SW480 (cell line): ENCODE measurements at regions not wholly inside any gene's neighbourhood (a gene's known extent, or its start where the extent isn't known, plus 50 kb on each side); places are given as distances from the start of the nearest gene placed in this dataset.
"Not testable (repeated sequence)": the region's sequence is repeated elsewhere in the genome, so short reads cannot be mapped to it uniquely, and the experiment has no call there.

Experiments used
- DNase-seq: peaks from one replicate; pipeline ENCODE4 v3.0.0-alpha.2; 2016; ENCODE audit warnings: low spot score

DNA sequence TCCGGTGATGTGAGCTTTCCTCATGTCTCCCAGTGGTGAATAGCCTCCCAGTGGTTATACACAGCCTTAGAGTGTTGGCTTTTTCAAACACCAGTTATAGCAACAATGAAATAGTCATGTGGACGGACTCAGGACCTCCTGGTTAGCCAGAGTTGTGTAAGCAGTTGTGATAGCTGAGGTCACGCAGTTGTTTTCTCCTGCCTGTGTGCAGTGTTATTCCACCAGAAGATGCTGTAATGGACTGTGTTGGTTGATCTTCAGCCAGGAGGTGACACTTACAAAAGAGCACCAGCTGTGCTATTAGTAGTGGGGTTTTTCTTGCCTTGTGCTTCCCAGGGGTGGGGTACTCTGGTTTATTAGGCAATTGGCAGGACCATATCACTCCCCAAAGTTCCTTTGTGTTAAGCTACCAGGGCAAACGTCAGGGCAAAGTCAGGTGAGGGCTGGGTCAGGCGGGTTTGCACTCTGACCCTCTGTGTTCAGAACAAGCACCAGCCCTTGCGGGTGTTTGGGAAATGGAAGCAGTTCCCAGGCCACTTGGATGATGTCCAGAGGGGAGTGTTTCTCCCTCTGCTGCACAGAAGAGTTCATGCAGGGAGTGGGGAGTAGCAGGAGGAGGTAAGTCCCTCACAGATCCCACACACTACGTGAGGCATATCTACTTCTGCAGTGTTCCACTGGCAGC, 252.6 kb downstream of the TMEM47 start:
- DNase-seq, result no peak

DNA sequence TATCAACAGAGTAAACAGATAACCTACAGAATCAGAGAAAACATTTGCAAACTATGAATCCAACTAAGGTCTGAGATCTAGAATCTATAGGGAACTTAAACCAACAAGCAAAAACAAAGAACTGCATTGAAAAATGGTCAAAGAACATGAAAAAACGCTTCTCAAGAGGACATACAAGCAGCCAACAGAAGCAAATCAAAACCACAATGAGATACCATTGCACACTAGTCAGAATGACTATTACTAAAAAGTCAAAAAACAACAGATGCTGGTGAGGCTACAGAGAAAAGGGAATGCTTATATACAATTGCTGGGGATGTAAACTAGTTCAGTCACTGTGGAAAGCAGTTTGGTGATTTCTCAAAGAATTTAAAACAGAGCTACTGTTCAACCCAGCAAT, 255.7 kb downstream of the TMEM47 start:
- no peak for DNase-seq

DNA sequence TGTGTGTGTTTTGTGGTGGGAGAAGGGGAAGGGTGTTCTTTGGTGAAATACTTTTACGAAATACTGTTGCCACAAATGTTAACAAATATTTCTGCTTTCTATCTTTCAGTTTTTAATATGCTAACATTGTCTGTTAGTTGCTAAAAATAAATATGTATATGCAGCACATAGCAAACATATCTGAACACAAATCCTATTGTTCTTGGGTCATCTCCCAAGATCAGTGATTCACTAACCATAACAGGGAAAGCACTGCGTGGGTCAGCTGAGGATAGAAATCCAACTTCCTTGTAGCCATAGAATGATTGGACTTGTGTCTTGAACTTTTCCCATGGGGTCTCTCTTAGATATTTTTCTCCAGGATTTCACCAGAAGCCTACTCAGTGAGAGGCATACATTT, 250.3 kb upstream of the FAM47A start:
- no peak for DNase-seq

- DNase-seq, result no peak
Measured at GRCh38 chrX:34381241-34381640, 249.1 kb upstream of the FAM47A start.

DNA sequence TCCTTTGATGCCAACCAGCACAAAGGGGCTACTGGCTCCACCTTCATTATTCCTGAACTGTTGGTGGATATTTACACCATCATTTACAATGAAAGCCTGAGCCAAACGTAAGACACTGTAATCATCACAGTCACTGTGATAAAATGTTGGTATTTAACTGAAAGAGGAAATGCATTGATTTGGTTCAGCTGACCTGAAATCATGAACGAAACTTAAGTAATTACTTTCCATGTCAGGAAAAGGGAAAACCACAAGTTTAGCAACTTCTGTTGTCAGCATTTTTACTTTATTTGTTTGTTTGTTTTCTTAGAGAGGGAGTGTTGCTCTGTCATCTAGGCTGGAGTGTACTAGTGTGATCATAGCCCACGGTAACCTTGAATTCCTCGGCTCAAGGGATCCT, 247.8 kb upstream of the FAM47A start:
- DNase-seq, result peak; percentile 7

DNA sequence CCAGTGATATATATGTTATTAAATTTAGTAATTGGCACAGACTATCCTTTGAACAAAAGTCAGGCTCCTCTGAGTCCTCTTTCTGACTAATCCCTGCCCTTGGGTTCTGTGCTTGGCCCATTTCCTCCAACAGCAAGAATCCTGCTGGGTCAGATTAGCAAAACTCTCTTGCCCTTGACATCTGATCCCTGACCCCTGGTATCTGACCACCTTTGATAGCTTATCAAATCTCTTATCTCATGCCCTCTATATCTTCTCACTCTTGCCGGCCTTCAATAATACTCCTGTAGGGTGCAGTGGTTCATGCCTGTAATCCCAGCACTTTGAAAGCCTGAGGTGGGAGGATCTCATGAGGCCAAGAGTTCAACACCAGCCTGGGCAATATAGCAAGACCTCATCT, 245.5 kb upstream of the FAM47A start:
- no peak for DNase-seq

DNA sequence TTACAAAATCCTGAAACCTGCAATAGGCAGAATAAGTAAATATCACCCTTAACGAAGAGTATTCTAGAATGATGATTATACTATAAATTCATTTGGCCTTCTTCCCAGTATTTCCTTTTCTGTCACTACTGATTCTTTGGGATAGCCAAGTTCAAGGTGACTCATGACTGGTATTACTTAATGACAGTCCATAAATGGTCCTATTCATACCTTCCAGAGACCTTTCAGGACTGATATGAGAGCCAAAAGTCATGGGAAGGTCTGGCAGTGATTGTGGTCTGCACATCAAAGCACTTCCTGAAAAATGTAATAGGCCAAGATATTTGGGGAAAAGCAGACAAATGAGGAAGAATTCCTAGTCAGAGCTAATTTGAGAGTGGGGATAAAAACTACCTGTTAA, 239.6 kb upstream of the FAM47A start:
- DNase-seq, result peak; percentile 70

- DNase-seq, result peak; percentile 32
Measured at GRCh38 chrX:34365471-34365870, 233.4 kb upstream of the FAM47A start.

DNA sequence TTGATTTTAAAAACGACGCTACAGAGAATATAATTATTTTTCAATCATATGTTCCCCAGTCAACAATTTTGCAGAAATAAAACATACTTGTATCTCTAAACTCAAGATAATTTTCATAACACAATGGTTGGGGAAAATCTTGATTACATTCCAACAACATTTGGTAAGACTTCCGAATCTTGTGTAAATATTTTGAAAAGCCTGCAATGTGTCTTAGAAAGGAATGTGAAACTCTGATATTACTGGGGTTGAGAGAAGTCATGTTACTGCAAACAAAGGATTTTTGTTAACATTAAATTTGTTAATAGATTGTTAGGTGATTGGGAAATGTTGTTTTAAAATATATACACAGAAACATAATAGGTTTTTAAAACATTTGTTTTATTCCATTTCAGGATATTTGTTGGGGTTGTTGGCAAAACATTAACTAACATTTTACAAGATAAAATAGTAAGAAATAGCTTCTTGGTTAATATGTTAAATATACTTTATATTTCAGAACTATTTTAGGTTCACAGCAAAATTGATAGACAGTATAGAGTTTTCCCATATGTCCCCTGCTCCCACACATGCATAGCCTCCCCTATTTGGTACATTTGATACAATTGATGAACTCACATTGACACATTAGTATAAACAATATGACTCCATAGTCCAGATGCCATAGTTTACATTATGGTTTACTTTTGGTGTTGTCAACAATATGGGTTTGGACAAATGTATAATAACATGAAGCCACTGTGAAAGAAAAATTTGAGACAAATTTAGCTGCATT, 218.6 kb upstream of the FAM47A start:
- no peak for DNase-seq

DNA sequence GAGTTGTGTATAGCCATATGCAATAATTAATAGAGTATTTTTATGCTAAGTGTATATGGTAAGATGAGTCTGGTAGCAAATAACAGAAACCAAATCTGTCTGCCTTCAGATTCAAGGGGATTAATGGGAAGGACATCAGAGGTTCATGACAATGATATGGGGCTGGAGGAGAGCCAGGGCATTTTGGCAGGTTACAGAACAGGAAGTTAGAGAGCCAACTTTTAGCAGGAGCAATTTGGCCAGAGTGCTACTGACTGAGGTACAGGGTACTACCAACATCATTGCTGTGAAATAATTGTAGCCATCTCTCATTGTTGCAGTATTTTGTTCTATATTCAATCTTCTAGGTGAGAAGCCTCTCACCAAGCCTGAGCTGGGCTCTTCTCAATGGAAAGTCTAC, 210.9 kb upstream of the FAM47A start:
- no peak for DNase-seq

DNA sequence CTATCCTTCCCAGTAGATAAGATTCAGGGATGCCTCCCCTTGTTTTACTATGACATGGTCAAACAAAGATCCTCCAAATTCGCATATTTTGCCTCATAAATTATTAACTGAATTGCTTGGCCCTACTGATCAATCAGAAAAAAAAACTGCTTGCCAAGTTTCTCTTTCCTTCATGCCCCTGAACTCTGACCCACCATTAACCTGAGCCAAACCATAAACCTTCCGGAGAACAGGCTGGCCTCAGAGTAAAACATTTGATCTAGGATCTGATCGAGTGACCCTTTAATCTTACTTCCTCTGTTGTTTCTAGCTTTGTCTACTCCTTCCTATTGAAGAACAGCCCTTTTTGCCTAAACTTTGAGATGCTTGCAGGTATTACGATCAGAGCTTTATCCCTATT, 209.7 kb upstream of the FAM47A start:
- no peak for DNase-seq

DNA sequence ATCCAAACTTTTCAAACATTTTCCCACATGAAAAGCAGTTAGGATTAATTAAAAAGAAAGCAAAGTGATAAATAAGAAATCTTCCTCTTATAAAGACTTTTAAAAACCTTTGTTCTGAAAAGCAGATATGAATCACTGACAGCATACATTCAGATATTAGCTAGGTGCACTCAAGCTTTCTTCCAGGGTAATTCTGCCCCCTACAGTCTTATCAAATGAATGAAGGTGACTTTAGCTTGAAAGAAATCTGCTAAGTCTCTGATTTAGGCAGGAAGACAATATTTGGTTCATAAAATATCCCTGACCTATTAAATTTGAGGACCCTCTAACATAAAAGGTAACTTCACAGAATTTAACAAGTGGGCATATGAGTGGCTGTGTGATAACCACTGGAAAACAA, 209.1 kb upstream of the FAM47A start:
- DNase-seq, result peak; percentile 1

DNA sequence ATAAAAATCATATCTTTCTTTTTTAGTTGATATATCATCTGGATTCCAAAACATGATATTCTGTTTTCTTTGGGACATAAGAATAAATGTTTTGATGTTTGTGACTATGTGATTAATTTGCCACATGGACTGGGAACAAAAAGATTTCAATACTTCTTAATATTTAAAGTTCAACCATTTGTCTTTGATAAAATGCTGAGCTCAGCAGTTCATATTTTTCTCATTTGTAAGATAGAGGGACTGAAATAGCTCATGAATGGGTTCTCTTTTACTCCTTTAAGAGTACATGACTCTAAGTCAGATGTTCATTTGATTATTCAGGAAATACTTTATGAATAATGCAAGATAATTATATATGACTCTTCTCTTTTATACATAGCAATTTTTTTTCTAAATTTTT, 205.9 kb upstream of the FAM47A start:
- no peak for DNase-seq

GRCh38 chrX:34335376-34335775, 203.3 kb upstream of the FAM47A start:
- DNase-seq, result not testable (repeated sequence)

GRCh38 chrX:34332334-34332733, 200.2 kb upstream of the FAM47A start:
- peak; percentile 4 for DNase-seq

- no peak for DNase-seq
Measured at GRCh38 chrX:34325460-34325859, 193.3 kb upstream of the FAM47A start.

DNA sequence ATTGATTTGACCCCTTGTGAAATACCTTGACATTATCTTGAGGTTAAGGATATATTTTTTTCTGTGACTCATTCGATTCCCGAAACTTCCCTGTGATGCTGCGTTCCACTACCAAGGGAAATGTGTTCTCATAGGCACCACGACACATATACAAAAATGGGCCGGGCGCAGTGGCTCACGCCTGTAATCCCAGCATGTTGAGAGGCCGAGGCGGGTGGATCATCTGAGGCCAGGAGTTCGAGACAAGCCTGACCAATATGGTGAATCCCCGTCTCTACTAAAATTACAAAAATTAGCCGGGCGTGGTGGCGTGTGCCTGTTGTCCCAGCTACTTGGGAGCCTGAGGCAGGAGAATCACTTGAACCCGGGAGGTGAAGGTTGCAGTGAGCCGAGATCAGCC, 188.3 kb upstream of the FAM47A start:
- DNase-seq, result not testable (repeated sequence)

DNA sequence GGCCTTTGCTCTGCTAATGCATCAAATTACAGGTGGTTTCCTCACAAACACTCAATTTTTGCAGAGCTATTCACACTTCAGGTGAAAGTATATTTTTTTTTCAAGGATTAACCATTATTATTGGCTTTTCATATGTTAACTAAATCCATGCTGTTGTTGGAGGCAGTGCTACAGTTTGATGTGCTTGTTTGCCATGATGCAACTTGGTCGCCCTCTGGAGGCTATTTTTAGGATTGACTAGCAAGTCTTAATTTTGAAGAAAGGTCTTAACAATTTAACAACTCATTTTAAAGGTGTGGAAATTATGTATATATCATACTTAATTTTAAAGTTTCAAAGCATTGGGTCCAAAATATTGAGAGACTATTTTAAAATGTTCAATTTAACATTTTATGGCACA, 168.8 kb upstream of the FAM47A start:
- DNase-seq, result peak; percentile 34

- no peak for DNase-seq
Measured at GRCh38 chrX:34299451-34299967, 167.4 kb upstream of the FAM47A start.

- DNase-seq, result no peak
Measured at GRCh38 chrX:34294665-34295064, 162.6 kb upstream of the FAM47A start.

- no peak for DNase-seq
Measured at GRCh38 chrX:34288782-34289181, 156.7 kb upstream of the FAM47A start.

- no peak for DNase-seq
Measured at GRCh38 chrX:34279866-34280560, 147.9 kb upstream of the FAM47A start.

GRCh38 chrX:34275699-34276098, 143.6 kb upstream of the FAM47A start:
- no peak for DNase-seq
